DMS79 (cell line): ENCODE measurements at regions not wholly inside any gene's neighbourhood (a gene's known extent, or its start where the extent isn't known, plus 50 kb on each side); places are given as distances from the start of the nearest gene placed in this dataset.
"Not testable (repeated sequence)": the region's sequence is repeated elsewhere in the genome, so short reads cannot be mapped to it uniquely, and the experiment has no call there.

Experiments used
- DNase-seq: peaks from one replicate; lab custom pipeline; 2025; lab: John Stamatoyannopoulos, UW

- no peak for DNase-seq
Observed at GRCh38 chr9:33739398-33739797, 56.0 kb upstream of the PRSS3 start.

GRCh38 chr9:33740075-33740474 lies 55.3 kb upstream of the PRSS3 start:
- no peak for DNase-seq

- not testable (repeated sequence) for DNase-seq
Observed at GRCh38 chr9:33740958-33741357, 54.4 kb upstream of the PRSS3 start.

DNA sequence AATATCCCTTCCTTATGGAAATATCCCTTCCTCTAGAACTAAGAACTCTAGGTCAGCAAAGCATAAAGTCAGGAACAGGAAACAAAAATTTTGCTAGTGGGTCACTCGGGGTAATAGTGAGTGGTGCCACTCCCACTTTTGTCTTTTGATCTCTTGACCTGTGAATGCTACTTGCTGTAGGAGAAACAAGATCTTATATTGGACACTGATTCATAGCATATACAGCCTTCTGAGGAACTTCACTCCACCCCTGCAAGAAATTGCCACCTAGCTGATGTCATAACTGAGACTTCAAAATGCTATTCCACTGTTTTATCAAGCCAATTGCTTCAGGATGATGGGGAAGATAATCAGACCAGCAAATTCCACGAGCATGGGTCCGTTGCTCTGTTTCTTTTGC lies 53.3 kb upstream of the PRSS3 start:
- no peak for DNase-seq

DNA sequence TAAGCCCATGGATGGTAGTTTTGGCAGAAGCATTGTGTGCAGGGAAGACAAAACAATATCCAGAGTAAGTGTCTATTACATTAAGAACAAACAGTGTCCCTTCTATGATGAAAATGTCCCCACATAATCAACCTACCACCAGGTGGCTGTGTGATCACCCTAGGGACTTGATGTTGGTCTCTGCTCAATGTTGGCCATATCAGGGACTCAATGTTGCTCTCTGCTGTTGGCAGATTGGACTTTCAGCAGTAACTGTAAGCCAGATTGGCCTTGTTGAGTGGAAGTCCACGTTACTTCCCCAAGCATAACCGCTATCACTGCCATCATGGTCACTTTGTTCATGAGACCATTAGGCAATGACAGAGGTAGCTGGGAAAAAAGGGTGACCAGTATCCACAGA lies 52.8 kb upstream of the PRSS3 start:
- no peak for DNase-seq
